Mammary epithelial cell (primary cell): ENCODE measurements at regions not wholly inside any gene's neighbourhood (a gene's known extent, or its start where the extent isn't known, plus 50 kb on each side); places are given as distances from the start of the nearest gene placed in this dataset.

ENCODE experiments used
- EZH2 ChIP-seq: IDR thresholded peaks from 2 replicates; pipeline ENCODE4 v1.6.1; 2012; ENCODE audit warnings: low read length, inconsistent platforms, borderline replicate concordance
- TF ChIP-seq, protein P1 (sequence below), 2 donors: IDR thresholded peaks in 1 of 2; conservative IDR thresholded peaks in 1 of 2; 2 replicates each; pipeline ENCODE4 v1.5.1; 2011 to 2012; ENCODE audit warnings: inconsistent platforms in 2 of 2, low read length in 2 of 2, mild to moderate bottlenecking in 2 of 2, control low read depth in 1 of 2, low read depth in 1 of 2; ENCODE audit not compliant: insufficient read depth in 1 of 2; ENCODE audit errors: extremely low read depth in 1 of 2

DNA sequence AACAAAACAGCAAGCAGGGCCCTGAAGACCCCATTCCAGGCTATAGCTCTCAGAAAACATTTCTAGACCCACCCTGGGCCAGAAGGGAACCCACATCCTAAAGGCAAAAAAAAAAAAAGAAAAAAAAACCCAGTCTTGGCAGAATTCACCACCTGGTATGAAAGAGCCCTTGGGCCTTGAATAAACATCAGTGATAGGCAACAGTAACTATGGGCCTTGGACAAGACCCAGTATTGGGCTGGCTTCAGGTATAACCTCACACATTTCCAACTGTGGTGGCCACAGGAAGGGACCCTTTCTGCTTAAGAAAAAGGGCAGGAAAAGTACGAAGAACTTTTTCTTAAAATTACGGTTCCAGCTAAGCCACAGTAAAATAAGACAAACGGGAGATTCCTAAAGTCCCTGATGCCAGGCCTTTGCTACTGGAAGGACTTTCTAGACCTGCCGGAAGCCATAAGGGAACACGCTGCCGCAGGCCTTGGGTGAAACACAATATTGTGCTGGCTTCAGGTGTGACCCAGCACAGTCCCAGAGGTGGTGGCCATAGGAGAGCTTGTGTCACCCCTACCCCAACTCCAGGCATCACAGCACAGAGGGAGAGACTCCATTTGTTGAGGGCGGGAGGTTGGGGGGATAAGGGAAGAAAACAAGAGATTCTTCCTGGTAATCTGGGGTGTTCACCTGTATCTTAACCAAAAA lies 505.2 kb upstream of the RGMB start:
- no peak for TF ChIP-seq EZH2
- TF ChIP-seq, protein P1, sequence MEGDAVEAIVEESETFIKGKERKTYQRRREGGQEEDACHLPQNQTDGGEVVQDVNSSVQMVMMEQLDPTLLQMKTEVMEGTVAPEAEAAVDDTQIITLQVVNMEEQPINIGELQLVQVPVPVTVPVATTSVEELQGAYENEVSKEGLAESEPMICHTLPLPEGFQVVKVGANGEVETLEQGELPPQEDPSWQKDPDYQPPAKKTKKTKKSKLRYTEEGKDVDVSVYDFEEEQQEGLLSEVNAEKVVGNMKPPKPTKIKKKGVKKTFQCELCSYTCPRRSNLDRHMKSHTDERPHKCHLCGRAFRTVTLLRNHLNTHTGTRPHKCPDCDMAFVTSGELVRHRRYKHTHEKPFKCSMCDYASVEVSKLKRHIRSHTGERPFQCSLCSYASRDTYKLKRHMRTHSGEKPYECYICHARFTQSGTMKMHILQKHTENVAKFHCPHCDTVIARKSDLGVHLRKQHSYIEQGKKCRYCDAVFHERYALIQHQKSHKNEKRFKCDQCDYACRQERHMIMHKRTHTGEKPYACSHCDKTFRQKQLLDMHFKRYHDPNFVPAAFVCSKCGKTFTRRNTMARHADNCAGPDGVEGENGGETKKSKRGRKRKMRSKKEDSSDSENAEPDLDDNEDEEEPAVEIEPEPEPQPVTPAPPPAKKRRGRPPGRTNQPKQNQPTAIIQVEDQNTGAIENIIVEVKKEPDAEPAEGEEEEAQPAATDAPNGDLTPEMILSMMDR (conservative IDR thresholded peaks at IDR 0.05 in 1 of 2, IDR thresholded peaks at IDR 0.05 in 1 of 2; ENCODE audit: extremely low read depth in 1 of 2, insufficient read depth in 1 of 2, low read depth in 1 of 2, low read length in 2 of 2), result no peak
